Stimulated activated naive CD8-positive, alpha-beta T cell treated with anti-CD3 and anti-CD28 coated beads, Interleukin-15, Interleukin-2, amounts not matched to agents 100 U/mL and 50 U/mL, for 24 hours (primary cell): ENCODE measurements at regions not wholly inside any gene's neighbourhood (a gene's known extent, or its start where the extent isn't known, plus 50 kb on each side); places are given as distances from the start of the nearest gene placed in this dataset.

Experiments
- ATAC-seq: fragments of 150-1000 bp; cut with Tn5 transposase; one replicate; pipeline ENCODE4 v1.10.0; 2021
- DNase-seq: peaks from one replicate; pipeline ENCODE4 v3.0.0; 2021

- DNase-seq (no peak), ATAC-seq (no peak)
These were observed 366.4 kb upstream of the ERCC4 start for GRCh38 chr16:13553453-13553985.

GRCh38 chr16:13554005-13554404 lies 365.9 kb upstream of the ERCC4 start:
- no peak for DNase-seq
- no peak for ATAC-seq

GRCh38 chr16:13554643-13555042 lies 365.3 kb upstream of the ERCC4 start:
- DNase-seq (no peak), ATAC-seq (no peak)

GRCh38 chr16:13557418-13557817 lies 362.5 kb upstream of the ERCC4 start:
- DNase-seq, result no peak
- ATAC-seq, result no peak

- ATAC-seq (no peak), DNase-seq (no peak)
These were observed 361.2 kb upstream of the ERCC4 start for GRCh38 chr16:13558752-13559151.

GRCh38 chr16:13559624-13560023 lies 360.3 kb upstream of the ERCC4 start:
- ATAC-seq, result no peak

GRCh38 chr16:13560151-13560550 lies 359.8 kb upstream of the ERCC4 start:
- ATAC-seq (no peak), DNase-seq (no peak)

More at GRCh38 chr16:13559624-13560023, 360.3 kb upstream of the ERCC4 start:
- DNase-seq, result no peak

GRCh38 chr16:13561291-13562070 lies 358.5 kb upstream of the ERCC4 start:
- DNase-seq, result no peak
- ATAC-seq, result no peak

- ATAC-seq (no peak), DNase-seq (no peak)
These were observed 351.2 kb upstream of the ERCC4 start for GRCh38 chr16:13568803-13569202.

GRCh38 chr16:13569986-13570385 lies 350.0 kb upstream of the ERCC4 start:
- no peak for ATAC-seq
- DNase-seq, result no peak

GRCh38 chr16:13571036-13571435 lies 348.9 kb upstream of the ERCC4 start:
- ATAC-seq (no peak), DNase-seq (no peak)

- DNase-seq (no peak), ATAC-seq (no peak)
These were observed 346.1 kb upstream of the ERCC4 start for GRCh38 chr16:13573903-13574302.

- DNase-seq, result no peak
- no peak for ATAC-seq
These were observed 333.9 kb upstream of the ERCC4 start for GRCh38 chr16:13586051-13586450.

GRCh38 chr16:13587181-13587580 lies 332.8 kb upstream of the ERCC4 start:
- ATAC-seq (no peak), DNase-seq (no peak)

GRCh38 chr16:13594823-13595222 lies 325.1 kb upstream of the ERCC4 start:
- ATAC-seq (no peak), DNase-seq (no peak)

GRCh38 chr16:13606804-13607203 lies 313.1 kb upstream of the ERCC4 start:
- ATAC-seq (no peak), DNase-seq (no peak)

GRCh38 chr16:13607289-13607688 lies 312.7 kb upstream of the ERCC4 start:
- DNase-seq, result no peak
- no peak for ATAC-seq

GRCh38 chr16:13611596-13611995 lies 308.4 kb upstream of the ERCC4 start:
- ATAC-seq (no peak), DNase-seq (no peak)

- no peak for DNase-seq
- no peak for ATAC-seq
These were observed 307.3 kb upstream of the ERCC4 start for GRCh38 chr16:13612623-13613022.

GRCh38 chr16:13613165-13613564 lies 306.8 kb upstream of the ERCC4 start:
- DNase-seq, result no peak
- no peak for ATAC-seq

- DNase-seq (no peak), ATAC-seq (no peak)
These were observed 298.3 kb upstream of the ERCC4 start for GRCh38 chr16:13621639-13622038.

- ATAC-seq (no peak), DNase-seq (no peak)
These were observed 291.8 kb upstream of the ERCC4 start for GRCh38 chr16:13628156-13628555.

- DNase-seq (no peak), ATAC-seq (no peak)
These were observed 290.2 kb upstream of the ERCC4 start for GRCh38 chr16:13629704-13630103.

GRCh38 chr16:13630374-13630773 lies 289.6 kb upstream of the ERCC4 start:
- no peak for ATAC-seq

More at GRCh38 chr16:13630374-13630773, 289.6 kb upstream of the ERCC4 start:
- DNase-seq, result no peak
